Hematopoietic multipotent progenitor cell treated with erythropoietin and hydrocortisone succinate and interleukin-3 and kit ligand, for 8 days (in vitro differentiated cells): ENCODE measurements at regions not wholly inside any gene's neighbourhood (a gene's known extent, or its start where the extent isn't known, plus 50 kb on each side); places are given as distances from the start of the nearest gene placed in this dataset.

ENCODE experiments used
- DNase-seq: peaks from one replicate; pipeline ENCODE4 v3.0.0-alpha.2; 2015

DNA sequence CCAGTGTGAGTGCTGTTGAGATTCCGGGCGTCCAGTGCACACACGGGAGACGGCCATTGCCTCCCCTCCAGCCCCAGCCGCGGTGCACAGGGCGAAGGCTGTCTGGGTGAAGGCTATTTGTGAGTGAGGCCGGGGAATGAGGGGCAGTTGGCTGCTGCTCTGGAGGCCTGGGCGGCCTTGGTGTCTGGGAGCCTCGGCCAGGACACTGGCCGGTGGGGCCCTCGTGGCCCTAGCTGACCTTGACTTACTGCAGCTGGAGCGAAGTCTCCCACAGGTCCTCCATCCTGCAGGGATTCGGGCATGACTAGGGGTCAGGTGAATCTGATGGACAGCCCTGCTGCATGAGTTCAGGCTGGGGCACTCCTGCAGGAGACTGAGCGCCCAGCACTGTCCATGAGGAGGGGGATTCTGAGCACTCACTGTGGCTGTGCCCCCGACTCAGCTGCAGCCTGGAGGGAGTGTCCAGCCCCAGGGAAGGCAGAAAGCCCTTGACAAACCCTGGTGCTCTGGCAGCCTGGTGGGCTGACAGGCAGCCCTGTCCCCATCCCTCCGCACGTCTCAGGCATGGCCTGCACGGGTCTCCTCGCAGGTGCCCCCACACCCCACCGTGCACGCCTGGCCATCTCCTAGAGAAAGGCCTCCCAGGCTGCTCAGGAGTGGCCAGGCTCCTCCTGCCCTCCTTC lies 52.7 kb upstream of the FAM20C start:
- no peak for DNase-seq

DNA sequence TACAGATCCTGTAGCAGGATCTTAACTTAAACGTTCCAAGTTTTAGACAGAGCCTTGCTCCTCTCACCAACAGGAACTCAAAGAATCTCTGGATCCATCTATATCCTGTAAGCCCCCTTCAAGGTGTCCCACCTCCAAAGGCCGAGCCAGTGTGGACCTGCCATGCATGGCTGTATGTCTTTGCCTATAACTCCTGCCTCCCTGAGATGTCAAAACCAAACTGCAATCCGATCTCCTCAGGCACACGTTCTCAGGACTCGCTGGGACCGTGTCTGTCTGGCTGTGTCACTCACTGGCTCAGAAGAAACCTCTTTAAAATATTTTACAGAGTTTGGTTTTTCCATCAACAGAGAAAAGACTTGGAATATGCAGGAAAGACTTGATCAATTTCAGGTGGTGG lies 51.4 kb upstream of the FAM20C start:
- no peak for DNase-seq

DNA sequence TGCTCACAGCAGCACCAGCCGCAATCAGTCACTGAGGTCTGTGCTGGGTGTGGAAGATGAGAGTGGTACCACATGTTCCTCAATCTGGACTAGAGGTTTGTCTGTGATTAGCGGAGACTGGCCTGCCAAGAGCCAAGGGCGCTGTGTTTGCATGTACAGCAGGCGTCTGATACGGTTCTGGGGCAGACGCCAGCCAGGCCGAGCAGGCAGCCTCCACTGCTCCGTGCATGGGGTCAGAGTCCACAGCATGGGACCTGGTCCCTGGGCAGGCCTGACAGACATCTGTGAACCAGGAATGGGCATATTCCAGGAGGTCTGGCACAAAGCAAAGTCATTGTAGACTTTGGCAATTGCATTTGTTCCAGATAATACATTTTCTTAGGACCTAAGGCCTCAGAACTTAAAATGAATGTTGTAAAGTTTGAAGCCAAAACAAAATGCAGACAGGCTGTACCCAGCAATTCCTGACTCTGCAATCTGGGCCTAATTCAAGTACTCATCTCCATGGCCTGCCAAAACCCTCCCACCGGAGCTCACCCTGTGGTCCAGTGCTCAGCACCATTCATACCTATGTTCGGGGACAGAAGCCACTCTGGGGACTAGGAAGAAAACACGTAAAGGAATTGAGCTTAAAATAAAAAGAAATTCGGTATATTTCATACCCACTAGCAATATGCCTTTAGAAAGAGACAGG lies 50.0 kb upstream of the FAM20C start:
- no peak for DNase-seq
